AG09309 (cell line): ENCODE measurements at regions not wholly inside any gene's neighbourhood (a gene's known extent, or its start where the extent isn't known, plus 50 kb on each side); places are given as distances from the start of the nearest gene placed in this dataset.
"Not testable (repeated sequence)": the region's sequence is repeated elsewhere in the genome, so short reads cannot be mapped to it uniquely, and the experiment has no call there.

Source experiments
- DNase-seq: peaks from one replicate; pipeline ENCODE4 v3.0.0-alpha.2; 2010; ENCODE audit warnings: low read depth
- H3K4me3 ChIP-seq: 2 replicates; pipeline ENCODE4 v1.5.1; 2011; ENCODE audit warnings: mild to moderate bottlenecking, low read depth, low read length, moderate library complexity; ENCODE audit not compliant: control insufficient read depth
- CTCF ChIP-seq: IDR thresholded peaks from 2 replicates; pipeline ENCODE4 v1.5.1; 2011; ENCODE audit warnings: mild to moderate bottlenecking, low read depth, low read length, inconsistent platforms; ENCODE audit not compliant: insufficient read depth, control insufficient read depth; ENCODE audit errors: missing control alignments

- DNase-seq, H3K4me3 ChIP-seq: not testable (repeated sequence)
These were observed 676.4 kb upstream of the ZNF337 start for GRCh38 chr20:26373066-26373465.

- TF ChIP-seq CTCF = no peak
- no peak for DNase-seq
- H3K4me3 ChIP-seq = no peak overlapping the region
These were observed 657.9 kb upstream of the ZNF337 start for GRCh38 chr20:26354511-26354910.

GRCh38 chr20:26347396-26347795, 650.7 kb upstream of the ZNF337 start:
- no peak for TF ChIP-seq CTCF
- H3K4me3 ChIP-seq = no peak overlapping the region
- no peak for DNase-seq

- not testable (repeated sequence) for H3K4me3 ChIP-seq, DNase-seq
These were observed 643.9 kb upstream of the ZNF337 start for GRCh38 chr20:26340460-26341065.

GRCh38 chr20:26324177-26324576, 627.5 kb upstream of the ZNF337 start:
- no peak for DNase-seq
- TF ChIP-seq CTCF = no peak
- no peak overlapping the region for H3K4me3 ChIP-seq

- DNase-seq = no peak
- H3K4me3 ChIP-seq = no peak overlapping the region
- TF ChIP-seq CTCF = no peak
These were observed 618.4 kb upstream of the ZNF337 start for GRCh38 chr20:26315054-26315453.

- DNase-seq, H3K4me3 ChIP-seq: not testable (repeated sequence)
These were observed 613.1 kb upstream of the ZNF337 start for GRCh38 chr20:26309720-26310119.

- H3K4me3 ChIP-seq = no peak overlapping the region
- TF ChIP-seq CTCF = no peak
- no peak for DNase-seq
These were observed 612.3 kb upstream of the ZNF337 start for GRCh38 chr20:26308961-26309360.

GRCh38 chr20:26295006-26295405, 598.4 kb upstream of the ZNF337 start:
- TF ChIP-seq CTCF = no peak
- no peak for DNase-seq

GRCh38 chr20:26288379-26289061, 591.9 kb upstream of the ZNF337 start:
- not testable (repeated sequence) for H3K4me3 ChIP-seq, DNase-seq

More at GRCh38 chr20:26295006-26295405, 598.4 kb upstream of the ZNF337 start:
- no peak overlapping the region for H3K4me3 ChIP-seq
